GM20431 (cell line): ENCODE measurements at regions not wholly inside any gene's neighbourhood (a gene's known extent, or its start where the extent isn't known, plus 50 kb on each side); places are given as distances from the start of the nearest gene placed in this dataset.

Experiments
- in situ Hi-C: fragments of 300-500 bp; cut with MseI, MboI; formaldehyde crosslinking; loops from one replicate; pipeline ENCODE4 v1.15.0; 2020; ENCODE audit warnings: low sequenced_read_pairs; ENCODE audit not compliant: unreplicated experiment

DNA sequence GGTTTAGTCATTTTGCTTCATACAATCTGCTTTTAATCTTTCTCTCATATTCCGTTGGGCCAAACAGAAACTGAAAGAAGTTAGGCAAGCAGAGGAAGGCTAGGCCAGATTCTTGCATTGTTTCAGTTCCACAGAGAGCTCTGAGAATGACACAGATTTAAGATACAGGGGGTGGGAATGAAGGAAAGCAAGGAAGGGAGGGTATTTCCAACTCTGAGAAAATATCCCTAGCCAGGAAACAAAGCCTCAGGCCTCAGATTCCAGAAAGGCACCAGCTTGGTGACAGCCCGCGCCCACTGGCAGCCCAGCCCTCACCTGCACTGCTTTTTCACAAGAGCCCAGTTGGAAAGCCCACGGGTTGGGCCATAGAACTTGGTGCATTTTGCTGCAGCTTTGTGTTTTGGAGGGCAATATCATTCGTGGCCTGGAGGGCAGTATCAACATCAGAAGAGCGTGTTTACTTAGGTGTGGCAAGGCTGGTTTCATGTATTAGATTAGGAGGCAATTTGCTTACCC is 63.5 kb downstream of the ENC1 start:
- in situ Hi-C loops = no loop called here

DNA sequence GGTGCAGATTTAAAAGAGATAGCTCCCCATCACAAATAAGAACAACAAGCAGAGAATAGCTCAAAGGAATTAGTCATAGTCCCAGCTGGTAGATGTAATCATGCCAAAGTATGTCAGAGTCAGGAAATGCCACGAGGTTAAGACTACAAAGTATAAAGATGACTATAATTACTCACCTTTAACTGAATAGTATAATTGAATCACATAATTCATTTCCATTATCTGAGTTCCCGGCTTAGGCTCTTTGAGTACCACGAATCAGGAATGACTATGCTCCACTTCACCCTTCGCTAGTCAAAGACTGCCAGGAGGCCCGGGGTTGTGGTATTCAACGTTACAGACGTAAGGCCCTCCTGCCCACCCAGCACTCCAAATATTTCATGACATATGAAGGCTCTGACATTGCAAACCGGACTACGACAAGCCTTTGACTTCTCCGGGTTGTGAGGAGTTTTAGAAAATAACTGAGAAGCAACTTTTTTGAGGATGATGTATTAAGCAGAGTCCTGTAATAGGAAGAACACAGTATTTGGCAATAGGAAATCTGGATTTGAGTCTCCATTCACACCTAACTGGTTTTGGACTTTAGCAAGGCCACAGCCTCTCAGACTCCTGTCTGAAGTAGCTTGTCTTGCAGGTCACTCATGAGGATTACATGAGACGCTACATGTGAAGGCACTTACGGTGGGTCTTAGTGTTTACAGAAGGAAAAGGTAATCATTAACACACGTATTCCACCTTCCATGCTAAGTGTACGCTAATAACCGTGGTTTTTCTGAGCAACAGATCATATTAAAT is 64.6 kb downstream of the ENC1 start:
- in situ Hi-C loops = no loop called here

DNA sequence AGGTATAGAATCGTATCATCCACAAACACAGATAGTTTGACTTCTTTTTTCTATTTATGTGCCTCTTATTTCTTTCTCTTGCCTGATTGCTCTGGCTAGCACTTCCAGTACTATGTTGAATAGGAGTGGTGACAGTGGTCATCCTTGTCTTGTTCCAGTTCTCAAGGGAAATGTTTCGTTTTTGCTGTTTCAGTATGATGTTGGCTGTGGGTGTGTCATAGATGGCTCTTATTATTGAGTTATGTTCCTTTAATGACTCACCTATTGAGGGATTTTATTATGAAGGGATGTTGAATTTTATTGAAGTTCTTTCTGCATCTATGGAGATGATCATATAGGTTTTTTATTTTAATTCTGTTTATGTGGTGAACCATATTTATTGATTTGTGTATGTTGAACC is 70.3 kb downstream of the ENC1 start:
- in situ Hi-C loops = no loop called here

DNA sequence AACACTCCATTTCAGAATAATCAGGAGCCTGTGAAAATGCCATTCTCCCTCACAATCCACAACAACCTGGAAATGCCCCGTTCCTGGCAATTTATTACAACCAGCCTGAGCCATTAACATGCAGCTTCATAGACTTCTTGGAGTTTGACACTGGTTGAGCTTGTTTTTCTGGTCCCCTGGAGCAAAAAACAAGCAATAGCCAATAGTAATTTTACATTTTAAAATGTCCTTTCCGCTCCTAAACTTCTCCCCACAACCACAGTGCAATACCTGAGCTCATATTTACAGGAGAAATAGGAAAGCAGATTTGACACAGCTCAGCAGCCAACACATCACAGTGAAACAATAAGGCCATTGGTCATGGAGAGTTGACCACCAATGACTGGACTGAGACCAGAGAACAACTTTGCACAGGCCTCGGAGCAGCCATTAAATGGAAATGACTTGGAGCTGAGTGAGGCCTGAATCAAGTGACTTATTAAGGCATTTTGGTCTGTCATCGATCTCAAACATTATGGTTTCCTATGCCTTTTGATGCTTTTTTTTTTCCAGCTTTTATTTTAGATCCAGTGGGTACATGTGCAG is 73.0 kb downstream of the ENC1 start:
- in situ Hi-C loops = no loop called here

DNA sequence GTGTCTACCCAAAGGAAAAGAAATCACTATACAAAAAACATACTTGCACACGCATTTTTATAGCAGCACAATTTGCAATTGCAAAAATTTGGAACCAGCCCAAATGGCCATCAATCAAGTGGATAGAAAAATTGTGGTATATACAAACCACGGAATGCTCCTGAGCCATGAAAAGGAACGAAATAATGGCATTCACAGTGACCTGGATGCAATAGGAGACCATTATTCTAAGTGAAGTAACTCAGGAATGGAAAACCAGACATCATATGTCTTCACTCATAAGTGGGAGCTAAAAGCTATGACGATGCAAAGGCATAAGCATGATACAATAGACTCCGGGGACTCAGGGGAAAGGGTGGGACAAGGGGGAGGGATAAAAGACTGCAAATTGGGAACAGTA is 78.4 kb downstream of the ENC1 start:
- in situ Hi-C loops = no loop called here

DNA sequence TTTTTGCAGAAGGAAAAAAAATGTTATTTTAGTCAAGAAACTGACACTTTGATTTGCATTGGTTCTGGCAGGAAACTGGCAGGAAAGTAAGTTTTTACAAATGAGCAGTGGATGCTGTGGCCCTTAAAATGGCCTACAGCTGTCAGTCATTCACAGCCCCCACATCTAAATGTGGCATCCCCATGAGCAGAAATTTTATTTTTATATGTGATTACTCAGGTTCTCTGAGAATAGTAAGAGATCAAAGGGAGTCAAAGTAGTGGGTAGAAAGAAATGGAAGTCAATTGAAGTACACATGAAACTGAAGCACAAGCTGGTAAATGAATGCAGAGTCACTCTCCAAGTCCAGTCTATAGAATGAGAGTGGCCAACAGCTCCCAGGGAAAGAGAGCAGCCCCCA is 80.3 kb downstream of the ENC1 start:
- in situ Hi-C loops = no loop called here

DNA sequence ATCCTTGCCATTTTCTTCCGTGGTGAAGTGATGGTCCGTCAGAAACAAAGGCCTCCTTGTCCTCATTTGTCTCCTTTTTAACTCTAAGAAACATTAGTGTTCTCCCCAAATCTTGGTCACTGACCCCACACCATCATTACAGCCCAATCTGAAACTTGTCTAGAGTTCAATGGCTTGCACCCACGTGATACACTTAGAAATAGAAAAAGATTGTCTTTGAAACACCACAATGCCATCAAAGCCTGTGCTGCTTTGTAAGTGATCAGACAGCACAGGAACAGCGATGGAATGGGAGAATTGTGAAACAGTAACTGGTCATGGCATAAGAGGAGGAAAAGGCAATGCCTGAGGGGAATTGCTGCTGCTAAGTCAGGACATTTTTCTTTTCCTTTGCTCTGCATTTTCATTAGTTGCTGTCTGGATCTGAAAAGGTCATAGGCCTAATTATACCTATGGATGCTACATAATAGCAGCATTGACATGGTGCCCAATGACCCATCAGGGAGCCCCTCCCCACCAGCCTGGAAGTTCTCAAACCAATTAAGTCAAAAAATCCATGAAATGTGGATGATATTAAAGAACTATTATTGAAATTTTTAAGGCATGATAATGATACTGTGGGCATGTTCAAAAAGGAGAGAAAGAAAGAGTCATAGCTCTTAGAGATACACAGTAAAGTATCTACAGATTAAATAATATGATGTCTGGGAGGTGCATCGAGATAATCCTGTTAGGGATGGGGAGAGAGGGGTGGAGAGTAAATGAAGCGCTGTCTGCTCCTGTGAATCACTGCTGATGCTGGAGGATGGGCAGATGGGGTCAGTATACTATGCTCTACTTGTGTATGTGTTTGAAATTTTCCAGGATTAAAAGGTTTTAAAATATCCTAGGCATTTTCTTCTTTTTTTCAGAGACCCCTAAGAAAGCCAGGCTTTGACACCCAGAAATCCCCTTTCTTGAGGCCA is 83.6 kb downstream of the ENC1 start:
- in situ Hi-C loops = no loop called here

DNA sequence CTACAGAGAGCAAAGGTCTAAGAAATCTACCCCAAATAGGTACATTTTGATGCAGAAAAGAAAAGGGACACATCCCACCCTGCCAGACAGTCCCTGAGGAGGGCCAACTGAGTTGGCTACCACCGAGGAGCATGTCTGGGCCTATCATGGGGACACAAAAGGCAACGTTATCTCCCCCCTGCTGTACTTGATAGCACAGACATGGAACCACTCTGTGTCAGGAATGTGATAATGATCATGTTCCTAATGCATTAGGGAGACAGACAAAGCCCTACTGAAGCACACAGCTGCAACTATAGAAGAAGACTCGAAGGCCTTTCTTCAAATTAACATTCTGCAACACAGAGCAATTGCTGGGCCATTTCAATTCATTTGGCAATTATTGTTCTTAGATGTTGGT is 84.5 kb downstream of the ENC1 start:
- in situ Hi-C loops = no loop called here

DNA sequence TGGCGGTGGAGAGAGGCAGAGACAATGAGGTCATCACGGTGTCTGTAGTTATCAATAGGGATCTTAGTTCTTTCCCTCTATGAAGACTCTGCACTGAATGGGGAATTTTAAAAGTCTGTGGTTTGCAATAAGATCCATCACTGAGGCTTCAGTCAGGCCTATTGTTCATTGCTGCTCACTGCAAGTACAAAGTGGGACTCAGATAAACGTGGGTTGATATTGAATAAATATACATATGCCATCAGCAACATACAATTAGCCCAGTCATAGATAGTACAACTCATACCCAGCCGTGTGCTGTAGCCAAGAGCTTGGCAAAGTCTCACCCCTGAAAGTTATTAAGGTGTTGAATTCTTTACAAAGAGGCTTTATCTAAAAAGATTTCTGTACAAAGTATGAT is 88.4 kb downstream of the ENC1 start:
- in situ Hi-C loops = no loop called here

DNA sequence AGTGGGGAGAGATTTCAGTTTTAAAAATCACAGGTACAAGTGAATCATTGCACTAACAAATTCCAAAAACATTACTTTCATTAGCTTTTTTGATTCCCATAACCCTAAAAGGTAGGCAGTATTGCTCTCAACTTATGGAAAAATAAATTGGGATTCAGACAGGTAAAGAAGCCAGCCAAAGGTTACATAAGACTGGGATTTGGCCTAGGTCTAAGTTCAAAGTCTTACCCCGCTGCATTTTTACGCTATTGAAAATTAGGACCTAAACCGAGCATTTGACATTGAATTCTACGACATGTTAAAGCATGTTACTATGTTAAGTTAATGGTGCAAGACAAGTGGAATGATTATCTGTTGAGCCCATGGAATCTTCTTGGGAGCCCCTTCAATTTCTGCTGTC is 89.6 kb downstream of the ENC1 start:
- in situ Hi-C loops = no loop called here

DNA sequence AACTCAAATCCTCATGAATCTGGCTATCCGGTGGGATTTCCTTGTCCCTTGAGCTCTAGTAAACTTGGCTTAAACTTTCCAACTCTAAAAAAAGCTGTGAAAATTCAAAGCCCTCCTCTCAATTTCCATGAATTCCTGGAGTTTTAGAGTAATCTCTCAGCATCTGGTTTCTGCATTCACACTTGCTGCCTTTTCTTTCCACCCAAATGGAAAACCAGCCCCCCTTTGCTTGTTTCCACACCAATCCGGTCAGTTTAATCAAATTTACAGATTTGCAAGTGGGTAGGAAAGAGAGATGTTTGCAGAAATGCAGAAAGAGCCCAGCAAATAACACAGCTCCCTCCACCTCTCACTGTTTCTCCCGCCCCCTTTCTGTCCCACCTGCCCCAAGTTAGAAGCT is 91.1 kb downstream of the ENC1 start:
- in situ Hi-C loops = no loop called here

DNA sequence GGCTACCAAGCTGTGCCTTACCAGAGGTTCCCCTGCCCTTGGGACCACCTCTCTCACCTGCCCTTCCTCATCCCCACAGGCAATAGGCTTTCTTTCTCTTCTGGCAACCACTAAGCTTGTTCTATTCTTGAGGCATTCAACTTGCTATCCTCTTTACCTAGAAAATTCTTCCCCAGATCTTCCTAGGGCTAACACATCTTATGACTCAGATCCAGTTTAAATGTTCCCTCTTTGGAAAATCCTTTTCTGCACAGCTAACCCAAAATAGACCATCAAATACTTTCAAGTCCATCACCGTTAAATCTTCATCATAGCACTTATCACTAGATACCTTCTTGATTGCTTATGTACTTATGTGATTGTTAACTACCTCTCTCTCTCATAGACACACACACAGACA is 93.7 kb downstream of the ENC1 start:
- in situ Hi-C loops = no loop called here

DNA sequence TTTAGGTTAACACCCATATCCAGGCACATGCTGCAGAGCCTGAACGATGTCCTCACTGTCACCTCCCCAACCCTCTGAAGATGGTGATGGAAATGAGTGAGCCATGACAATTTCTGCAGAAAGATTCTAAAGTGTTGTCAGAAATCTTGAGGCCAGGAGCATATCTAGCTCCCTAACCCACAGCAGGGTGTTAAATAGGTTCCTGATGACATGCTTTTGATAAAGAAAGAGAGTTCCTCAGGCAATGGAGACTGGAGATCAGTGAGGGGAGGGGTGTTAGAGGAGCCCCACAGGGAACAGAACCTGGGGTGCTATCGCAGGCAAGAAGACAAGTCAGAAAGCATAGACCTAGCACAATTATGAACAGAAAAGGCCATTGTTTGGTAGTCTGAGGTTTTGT is 95.7 kb downstream of the ENC1 start:
- in situ Hi-C loops = no loop called here

DNA sequence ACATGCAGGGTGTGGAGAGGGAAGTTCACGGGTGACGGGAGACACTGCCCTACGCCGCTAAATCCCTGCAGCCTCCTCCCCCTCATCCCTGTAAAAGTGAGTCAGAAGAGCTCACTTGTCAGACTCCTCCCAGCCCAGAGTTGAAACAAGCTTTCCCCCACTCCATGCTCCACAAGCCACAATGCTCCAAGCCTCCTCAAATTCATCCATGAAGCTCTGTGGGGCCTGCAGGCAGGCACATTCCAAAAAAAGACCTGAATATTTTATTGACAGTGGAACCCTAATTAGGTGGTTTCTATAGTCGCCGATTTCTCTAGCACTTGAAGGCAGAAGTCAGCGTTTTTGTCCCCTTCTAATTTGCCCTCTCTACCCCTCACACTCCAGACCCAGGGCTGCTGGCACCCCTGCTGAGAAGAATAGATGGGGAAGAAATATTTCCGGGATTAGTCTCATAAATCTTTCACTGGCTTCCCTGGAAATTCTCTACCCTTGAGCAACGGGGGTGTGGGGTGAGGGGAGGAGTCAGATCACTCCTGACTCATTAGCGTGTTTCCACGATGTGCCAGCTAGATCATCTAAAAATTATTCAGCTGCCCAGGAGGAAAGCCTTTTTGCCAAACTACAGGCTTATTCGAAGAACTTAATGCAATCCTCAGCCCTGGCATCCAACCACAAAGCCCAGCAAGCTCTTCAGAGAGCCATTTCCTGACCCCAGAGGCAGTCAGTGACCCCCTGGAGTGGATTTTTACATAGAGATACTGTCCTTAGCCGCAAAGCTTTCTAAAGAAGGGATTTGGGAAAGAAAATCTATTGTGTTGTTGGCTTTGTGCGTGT is 97.1 kb downstream of the ENC1 start:
- in situ Hi-C loops = no loop called here

DNA sequence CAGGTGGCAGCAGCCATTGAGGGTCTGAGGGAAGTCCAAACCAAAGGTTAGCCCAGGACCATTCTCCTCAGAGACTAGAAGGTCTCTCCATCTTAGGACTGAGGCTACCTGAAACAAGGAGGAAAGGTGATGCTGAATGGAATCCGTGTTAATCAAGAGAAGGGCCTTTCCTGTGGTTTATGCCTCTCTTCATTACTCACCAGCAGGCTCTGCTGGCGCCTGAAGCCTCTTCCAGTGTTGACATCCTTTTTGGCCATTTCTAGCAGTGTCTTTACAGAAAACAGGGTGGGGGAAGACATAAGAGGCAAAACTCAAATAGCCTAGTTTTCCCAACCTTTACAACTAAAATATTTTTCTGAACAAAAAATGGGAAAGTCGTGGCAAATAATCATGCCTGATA is 98.0 kb downstream of the ENC1 start:
- in situ Hi-C loops = no loop called here

DNA sequence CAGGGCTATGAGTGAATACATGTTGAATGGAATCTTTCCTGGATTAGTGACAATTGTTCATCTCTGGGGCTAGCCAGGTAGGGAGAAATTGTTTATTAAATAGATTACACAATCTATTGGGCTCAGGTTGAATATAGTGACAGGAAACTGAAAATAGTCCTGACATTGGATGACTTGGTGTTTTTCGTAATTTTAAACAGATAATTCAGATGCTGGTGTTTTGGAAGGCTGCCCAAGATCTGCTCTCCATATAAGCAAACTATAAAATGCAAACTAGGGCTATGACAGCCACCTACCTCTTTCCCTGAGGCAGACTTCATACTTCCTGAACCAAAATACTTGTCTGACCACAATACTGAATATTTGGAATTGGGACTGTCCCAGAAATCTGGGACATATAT is 99.1 kb downstream of the ENC1 start:
- in situ Hi-C loops = no loop called here

DNA sequence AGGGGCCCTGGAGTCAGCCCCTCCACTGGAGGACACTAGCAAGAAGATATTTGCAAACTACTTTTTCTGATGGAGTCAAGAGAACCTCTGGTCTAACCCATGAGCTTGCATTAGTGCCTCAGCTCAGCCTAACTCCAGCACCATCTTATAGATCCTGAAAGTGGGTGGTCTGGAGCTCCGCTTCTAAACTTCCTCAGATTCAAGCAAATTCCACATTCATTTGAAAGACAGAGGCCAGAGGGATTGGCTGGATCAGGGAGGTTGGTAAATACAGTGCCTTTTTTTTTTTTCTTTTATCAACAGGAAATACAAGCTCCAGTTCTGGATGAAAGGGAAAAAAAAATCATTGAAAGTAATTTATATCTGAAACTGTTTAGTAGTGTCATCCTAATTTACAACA is 99.9 kb downstream of the ENC1 start:
- in situ Hi-C loops = no loop called here

DNA sequence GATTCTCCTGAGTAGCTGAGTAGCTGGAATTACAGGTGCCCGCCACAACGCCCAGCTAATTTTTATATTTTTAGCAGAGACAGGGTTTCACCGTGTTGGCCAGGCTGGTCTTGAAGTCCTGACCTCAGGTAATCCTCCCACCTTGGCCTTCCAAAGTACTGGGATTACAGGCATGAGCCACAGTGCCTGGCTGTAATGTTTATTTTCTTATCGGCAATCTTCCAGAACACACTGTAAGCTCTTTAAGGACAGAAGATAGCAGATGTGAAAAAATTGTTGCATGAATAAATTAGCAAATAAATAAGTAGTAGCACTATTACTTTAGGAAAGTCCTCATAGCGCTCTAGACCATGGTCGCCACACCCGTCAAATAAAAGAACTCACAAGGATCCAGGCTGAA is 100.5 kb downstream of the ENC1 start:
- in situ Hi-C loops = no loop called here

DNA sequence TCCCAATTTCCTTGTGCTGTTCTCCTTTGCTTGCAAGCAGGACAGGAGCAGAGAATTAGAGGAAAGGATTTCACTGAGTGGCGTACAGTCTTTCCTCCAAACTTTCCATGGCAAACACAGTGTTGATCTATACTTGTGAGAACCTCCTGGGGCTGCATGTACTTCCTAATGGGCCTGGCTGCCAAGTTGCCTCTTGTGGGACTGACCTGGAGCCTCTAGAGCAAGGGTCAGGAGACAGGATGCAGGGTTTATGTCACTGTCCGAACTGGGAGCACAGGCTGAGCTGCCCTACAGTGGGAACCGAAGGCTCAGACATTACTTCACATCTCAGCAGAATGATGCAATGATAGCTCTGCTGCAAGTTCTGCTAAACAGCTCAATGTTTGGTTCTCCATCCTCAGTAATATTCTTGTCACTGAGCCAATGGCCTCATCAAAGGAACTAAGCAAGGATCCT is 102.3 kb downstream of the ENC1 start:
- in situ Hi-C loops = no loop called here

DNA sequence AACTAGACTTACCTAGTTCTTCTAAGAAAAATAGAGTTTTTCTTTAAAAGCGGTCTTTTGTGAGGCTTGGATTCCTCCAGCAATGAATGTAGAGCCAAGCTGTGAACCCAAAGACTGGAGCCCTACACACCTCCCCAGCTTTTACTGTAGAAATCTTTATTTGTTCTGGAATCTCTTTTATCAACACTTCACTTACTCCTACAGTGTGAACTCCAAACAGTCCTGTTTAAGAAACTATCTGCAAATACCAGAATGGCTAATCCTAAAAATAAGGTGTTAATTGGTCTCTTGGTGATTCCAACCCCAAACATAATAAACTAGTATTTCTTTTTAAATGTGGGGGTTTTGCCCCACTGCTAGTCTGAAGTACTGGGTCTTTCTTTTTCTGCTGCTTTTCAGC is 103.9 kb downstream of the ENC1 start:
- in situ Hi-C loops = no loop called here
